GM10248 (cell line): ENCODE measurements at regions not wholly inside any gene's neighbourhood (a gene's known extent, or its start where the extent isn't known, plus 50 kb on each side); places are given as distances from the start of the nearest gene placed in this dataset.

ENCODE experiments used
- CTCF ChIA-PET: fragments of 300-600 bp; sonication (Branson Sonifier 250); formaldehyde crosslinking; extraction: SDS; loops from one replicate; lab custom pipeline; 2021; ENCODE audit warnings: antibody characterized with exemption; lab: Yijun Ruan, JAX
- POLR2A ChIA-PET: fragments of 350-650 bp; sonication (Branson Sonifier 250); formaldehyde crosslinking; extraction: SDS; loops from one replicate; lab custom pipeline; 2020; ENCODE audit warnings: antibody characterized with exemption; lab: Yijun Ruan, JAX
- DNase-seq: peaks from one replicate; pipeline ENCODE4 v3.0.0; 2012; ENCODE audit errors: extremely low spot score
- TF ChIP-seq, protein P1 (sequence below): IDR thresholded peaks from 2 replicates; pipeline ENCODE4 v1.5.1; 2012; ENCODE audit warnings: mild to moderate bottlenecking, low read depth; ENCODE audit errors: extremely low read depth, missing control alignments, control extremely low read depth

DNA sequence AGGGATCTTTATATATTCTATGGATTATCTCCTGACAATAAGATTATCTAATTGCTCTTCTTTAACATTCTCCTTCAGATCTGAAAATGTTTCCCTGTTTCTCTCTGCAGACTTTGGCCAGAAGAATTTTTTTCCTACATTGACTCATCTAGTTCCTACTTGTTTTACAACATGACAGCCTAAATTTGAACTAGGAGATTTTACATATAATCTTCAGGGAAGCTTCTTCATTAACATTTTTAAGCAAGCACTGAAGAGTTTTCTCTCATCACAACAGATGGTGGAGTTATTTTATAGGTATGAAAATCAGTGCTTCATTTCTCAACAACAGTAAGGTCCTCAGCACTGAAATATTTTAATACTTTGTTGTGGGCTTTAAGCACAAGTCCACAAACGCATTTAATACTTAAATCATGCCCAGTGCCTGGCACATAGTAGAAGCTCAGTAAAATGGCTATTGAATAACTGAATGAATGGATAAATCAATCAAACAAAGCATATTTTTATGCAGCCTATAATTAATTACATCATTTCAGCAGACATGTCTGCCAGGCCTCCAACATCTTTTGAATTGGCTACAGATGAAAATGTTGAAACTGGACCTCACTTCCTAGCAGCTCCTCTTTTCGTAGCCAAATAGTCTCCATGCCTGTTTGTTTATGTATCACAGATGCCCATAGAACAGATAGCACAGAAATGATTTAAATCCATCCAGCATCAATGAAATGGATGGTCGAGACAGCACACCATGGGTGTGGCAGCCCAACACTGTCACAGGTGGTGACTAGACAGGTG is 117.3 kb upstream of the POU2AF2 start:
- TF ChIP-seq, protein P1, sequence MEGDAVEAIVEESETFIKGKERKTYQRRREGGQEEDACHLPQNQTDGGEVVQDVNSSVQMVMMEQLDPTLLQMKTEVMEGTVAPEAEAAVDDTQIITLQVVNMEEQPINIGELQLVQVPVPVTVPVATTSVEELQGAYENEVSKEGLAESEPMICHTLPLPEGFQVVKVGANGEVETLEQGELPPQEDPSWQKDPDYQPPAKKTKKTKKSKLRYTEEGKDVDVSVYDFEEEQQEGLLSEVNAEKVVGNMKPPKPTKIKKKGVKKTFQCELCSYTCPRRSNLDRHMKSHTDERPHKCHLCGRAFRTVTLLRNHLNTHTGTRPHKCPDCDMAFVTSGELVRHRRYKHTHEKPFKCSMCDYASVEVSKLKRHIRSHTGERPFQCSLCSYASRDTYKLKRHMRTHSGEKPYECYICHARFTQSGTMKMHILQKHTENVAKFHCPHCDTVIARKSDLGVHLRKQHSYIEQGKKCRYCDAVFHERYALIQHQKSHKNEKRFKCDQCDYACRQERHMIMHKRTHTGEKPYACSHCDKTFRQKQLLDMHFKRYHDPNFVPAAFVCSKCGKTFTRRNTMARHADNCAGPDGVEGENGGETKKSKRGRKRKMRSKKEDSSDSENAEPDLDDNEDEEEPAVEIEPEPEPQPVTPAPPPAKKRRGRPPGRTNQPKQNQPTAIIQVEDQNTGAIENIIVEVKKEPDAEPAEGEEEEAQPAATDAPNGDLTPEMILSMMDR = no peak
- POLR2A ChIA-PET = no interaction called here
- no peak for DNase-seq
- CTCF ChIA-PET = no interaction called here

DNA sequence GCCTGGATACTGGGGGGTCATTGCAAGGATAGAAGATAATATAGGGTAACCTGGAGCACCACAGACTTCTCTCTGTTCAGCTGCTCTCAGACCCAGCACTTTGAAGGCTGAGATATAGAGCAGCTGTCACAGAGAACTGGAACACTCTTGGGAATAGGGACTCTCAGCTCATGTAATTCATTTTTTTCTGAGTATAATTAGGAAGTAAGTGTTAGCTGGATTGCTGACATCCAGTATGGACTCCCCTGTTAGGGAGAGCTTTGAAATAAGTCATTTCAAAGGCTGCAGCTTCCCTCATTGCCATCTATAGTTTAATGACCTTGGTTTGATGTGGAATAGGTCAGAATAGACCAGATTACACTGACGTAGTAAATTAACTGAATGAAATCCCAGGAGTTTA is 120.8 kb upstream of the POU2AF2 start:
- no peak for DNase-seq
- POLR2A ChIA-PET = no interaction called here
- CTCF ChIA-PET = interaction anchor here (1.3 kb wide), 1 partner anchor 12 kb away, joined by 3 read pairs; no protein-coding TSS in a partner anchor
- TF ChIP-seq, protein P1 = no peak

DNA sequence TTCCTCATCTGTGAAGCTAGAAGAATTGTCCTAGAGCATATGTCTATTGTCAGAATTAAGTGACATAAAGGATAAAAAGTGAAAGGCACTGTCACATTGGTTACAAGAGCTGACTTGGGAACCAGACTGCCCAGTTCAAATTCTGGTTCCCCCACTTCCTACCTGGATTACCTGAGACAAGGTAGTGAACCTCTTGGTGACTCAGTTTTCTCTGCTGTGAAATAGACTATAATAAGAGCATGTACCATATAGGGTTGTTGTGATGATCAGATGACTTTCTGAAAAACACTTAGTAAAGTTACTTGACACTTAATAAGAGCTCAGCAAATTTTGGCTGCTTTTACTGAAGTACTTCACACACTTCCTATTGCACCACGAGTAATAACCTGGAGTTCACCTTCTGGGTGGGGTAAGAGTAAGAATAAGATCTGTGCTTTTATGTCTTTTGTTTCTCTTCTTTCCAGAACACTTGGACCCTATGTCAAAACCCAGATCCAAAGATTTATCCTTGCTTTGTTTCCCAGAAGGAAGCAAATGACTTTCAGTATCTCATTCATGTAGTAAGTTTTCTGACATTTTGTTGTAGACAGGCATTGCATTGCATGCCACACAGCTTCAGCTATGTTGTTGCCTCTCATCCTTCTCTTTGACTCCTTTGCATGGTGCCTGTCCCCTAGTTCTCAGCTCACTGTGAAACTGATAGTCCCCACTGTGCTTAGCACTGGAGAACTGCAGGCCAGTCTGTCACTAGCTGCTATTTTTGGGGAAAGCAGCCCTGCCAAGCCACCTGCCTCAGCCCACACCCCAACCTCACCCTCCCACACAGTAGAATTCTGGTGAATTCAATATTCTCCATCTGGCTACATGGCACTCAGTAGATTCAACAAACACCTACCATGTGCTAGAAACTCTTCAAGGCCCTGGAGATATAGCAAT is 121.8 kb upstream of the POU2AF2 start:
- TF ChIP-seq, protein P1 = no peak
- DNase-seq = no peak
- ChIA-PET POLR2A (no interaction called here), CTCF (interaction anchor here (1.3 kb wide), 1 partner anchor 13 kb away, joined by 3 read pairs; no protein-coding TSS in a partner anchor)

DNA sequence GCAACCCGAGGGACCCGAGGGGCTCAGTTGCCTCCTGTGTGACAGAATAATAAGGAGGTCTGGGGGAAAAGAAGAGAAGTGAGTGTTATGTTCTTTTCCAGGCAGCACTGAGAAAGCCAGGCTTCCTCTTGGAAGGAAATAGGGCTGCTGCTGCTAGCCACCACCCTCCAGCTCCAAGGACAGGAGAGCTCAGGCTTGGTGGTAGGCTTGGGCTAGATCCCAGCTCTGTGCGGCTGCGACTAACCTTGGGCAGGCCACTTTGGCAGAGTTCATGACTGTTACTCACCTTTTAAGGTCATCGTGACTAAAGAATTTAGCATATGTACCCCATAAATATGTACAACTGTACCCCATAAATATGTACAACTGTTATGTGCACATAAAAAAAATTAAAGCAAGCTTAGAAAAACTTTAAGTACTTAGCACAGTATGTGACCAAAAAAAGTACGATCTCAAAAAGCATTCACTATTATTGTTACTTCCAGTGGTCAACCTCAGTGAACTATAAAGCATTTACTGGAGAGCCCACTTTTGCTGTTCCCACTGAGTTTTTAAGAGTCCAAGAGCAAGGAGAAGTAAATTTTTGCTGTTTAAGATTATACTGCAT is 124.7 kb upstream of the POU2AF2 start:
- CTCF ChIA-PET = no interaction called here
- POLR2A ChIA-PET = no interaction called here
- TF ChIP-seq, protein P1 = no peak
- no peak for DNase-seq

DNA sequence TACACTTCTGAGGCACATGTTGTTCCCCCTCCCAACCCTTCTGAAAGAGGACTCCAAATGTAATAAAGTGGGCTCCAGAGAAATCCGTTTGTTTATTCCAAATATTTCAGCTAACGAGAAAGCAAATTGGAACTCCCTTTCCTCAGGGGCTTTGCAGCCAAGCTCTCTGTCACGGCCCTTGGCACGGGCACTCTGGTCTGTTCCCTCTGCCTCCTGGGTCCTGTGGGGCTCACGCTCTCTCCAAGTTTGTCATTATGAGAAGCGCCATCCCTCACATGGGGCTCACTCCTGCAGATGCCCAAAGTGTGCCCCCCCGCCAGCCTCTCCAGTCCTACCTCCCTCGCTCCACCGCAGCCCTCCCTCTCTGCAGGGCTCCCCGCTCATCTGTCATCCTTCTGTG is 125.4 kb upstream of the POU2AF2 start:
- DNase-seq = no peak
- ChIA-PET CTCF (interaction anchor here (1.4 kb wide), 1 partner anchor 16 kb away, joined by 4 read pairs; no protein-coding TSS in a partner anchor), POLR2A (no interaction called here)
- TF ChIP-seq, protein P1 = no peak

DNA sequence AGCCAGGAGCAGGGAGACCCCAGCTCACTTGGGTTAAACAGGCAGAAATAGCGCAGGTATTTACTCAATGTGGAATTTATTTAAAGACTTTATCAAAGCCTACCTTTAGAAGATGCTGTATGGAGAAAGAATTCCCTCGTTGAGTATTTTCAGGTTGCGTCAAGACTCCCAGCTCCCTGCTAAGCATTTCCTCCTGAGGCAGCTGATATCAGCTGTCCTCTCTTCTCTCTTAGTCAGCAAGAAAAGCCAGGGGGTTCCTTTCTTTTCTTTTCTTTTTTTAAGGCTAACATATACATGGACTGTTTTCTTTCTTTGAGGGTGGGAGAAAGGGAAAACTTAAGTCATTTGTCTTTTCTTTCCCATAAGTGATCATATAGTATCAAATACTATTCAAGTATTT is 125.8 kb upstream of the POU2AF2 start:
- TF ChIP-seq, protein P1 = no peak
- ChIA-PET CTCF (interaction anchor here (1.4 kb wide), 1 partner anchor 16 kb away, joined by 4 read pairs; no protein-coding TSS in a partner anchor), POLR2A (no interaction called here)
- no peak for DNase-seq
